ENCODE measurements at regions not wholly inside any gene's neighbourhood (a gene's known extent, or its start where the extent isn't known, plus 50 kb on each side); places are given as distances from the start of the nearest gene placed in this dataset.

- DNase-seq, result no peak
Measured at GRCh38 chr2:240347373-240347940, 88.0 kb upstream of the GPC1 start.

- DNase-seq, result no peak
Measured at GRCh38 chr2:240347949-240348500, 87.4 kb upstream of the GPC1 start.

DNA sequence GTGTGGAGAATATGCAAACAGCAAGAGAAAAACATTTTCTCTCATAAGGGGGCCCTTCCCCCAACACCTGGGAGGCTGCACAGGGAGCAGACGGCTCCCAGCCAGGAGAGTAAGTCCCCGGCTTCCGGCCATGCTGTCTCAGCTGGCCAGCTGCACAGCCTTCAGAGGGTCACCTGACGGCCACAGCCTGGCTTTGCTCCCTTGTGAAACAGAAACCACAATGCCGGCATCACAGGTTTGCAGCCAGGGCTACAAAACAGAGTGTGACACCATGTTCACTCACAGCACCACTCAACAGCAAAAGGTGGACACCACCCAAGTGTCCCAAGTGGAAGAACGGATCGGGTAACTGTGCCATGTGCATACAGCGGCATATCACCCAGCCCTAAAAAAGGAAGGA lies 86.9 kb upstream of the GPC1 start:
- no peak for DNase-seq

GRCh38 chr2:240349133-240350005 lies 86.1 kb upstream of the GPC1 start:
- DNase-seq, result no peak

DNA sequence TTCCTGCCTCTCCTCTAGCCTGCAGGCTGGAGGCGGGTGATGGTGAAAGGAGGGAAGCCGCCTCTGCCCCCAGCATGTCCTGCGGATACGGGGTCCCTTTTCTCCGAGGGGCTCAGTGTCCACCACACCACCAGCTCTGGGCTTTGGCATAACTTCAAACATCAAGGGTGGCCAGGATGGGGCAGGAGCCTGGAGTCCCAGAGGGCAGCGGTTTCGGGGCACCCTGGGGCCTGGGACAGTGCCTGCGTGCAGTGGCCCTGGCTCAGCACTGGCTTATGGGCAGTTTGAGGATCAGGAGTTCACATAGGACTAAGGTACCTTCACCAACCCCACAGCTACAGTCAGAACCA lies 85.5 kb upstream of the GPC1 start:
- no peak for DNase-seq

GRCh38 chr2:240350696-240351087 lies 84.8 kb upstream of the GPC1 start:
- no peak for DNase-seq

DNA sequence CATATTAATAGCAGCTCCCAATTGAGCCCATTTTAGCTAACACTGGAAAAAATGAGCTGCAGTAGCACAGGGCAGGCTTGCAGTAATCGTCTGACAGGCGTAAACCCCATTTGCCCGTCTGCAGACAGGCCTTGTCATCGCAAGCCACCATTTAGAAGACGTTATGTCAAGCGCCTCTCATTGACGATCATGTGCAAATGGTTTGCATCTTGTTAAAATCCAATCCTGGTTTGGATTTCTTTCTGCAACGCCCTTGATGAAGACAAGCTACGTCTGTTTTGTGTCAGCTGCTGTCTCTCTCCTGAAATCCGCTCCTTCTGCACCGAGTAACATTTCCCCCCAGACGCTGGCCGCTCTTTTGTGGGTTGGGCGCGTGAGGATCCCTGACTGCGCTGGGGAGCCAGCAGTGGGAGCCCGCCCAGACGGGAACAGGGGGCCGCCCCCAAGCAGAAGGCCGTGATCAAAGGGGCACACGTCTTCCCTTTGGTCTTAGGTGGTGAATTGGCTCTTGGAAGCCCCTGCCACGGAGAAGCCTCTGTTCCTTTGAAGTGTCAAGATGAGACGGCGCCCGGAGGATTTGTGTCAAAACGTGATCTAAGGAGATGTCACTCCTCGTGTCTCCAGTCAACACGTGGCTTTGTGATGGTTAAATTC lies 84.2 kb upstream of the GPC1 start:
- DNase-seq, result no peak

- DNase-seq, result no peak
Measured at GRCh38 chr2:240351826-240352426, 83.5 kb upstream of the GPC1 start.

GRCh38 chr2:240353086-240353798 lies 82.2 kb upstream of the GPC1 start:
- no peak for DNase-seq

- DNase-seq, result no peak
Measured at GRCh38 chr2:240353944-240354343, 81.5 kb upstream of the GPC1 start.

- no peak for DNase-seq
Measured at GRCh38 chr2:240355001-240355891, 80.2 kb upstream of the GPC1 start.

DNA sequence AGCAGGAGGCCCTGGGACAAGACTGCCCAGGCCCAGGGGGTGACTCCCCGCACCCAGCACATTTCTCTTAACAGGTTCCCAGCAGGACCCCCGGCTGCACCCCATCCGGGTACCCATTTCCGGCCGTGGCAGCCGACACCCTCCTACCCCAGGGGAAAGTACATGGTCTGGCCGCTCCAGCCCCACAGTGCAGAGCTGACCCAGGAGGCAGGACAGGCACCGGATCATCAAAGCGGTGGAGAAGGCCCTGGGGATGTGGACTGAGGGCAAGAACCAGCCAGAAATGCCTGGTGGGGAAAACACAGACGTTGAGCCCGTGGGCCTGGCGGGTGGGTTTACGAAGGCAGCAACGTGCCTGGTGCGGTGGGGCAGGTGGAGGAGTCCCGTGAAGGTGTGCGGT lies 79.5 kb upstream of the GPC1 start:
- DNase-seq, result no peak

DNA sequence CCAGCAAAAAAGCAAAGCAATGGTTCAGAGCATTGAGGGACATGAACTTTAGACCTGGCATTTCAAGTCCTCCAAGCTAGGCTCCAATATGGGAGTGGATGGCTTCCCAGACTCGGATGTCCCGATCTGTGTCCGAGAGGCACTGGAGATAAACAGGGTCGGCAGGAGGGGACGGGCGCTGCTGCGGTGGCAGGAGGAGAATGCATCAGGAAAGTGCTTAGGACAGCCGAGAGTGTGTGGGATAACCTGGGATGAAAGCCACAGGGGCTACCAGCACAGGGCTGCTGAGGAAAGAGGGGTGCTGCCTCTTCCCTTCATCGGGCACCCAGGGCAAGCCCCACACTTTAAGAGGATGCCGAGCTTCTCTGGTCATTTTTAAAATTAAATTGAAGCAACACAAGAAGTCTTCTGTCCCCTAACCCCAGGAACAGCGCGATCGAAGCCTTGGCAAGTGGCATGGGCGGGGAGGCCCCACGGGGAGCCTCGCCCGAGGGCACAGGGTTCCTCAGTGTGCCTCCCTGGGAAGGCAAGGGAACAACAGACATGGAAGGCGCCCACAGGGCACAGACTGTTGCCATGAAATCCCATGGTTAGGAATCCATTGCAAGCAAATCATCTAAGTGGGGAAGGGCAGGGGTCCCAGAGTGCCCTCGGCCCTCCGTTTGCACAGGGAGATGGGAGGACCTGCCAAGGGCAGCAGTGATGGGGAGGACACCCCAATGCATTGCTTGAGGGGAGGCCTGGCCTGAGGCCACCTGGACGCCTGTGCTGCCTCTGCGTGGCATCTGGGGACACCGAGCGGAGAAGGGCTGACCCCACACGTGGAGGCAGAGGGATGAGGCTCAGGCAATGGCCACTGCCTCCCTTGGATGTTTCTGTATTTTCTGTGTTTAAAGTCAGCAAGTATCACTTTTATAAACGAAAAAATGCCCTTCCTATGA lies 78.5 kb upstream of the GPC1 start:
- no peak for DNase-seq

DNA sequence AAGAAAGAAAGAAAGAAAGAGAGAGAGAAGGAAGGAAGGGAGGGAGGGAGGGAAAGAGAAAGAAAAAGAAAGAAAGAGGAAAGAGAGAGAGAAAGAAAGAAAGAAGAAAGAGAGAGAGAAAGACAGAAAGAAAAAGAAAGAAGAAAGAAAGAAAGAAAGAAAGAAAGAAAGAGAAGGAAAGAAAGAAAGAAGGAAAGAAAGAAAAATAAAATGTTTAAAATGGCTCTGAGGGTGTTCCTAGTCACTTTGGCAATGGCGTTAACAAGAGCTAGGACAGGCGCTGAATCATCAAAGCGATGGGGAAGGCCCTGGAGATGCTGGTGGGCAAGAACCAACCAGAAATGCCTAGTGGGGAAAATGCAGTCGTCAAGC lies 77.8 kb upstream of the GPC1 start:
- DNase-seq, result no peak

GRCh38 chr2:240358080-240358479 lies 77.4 kb upstream of the GPC1 start:
- no peak for DNase-seq

DNA sequence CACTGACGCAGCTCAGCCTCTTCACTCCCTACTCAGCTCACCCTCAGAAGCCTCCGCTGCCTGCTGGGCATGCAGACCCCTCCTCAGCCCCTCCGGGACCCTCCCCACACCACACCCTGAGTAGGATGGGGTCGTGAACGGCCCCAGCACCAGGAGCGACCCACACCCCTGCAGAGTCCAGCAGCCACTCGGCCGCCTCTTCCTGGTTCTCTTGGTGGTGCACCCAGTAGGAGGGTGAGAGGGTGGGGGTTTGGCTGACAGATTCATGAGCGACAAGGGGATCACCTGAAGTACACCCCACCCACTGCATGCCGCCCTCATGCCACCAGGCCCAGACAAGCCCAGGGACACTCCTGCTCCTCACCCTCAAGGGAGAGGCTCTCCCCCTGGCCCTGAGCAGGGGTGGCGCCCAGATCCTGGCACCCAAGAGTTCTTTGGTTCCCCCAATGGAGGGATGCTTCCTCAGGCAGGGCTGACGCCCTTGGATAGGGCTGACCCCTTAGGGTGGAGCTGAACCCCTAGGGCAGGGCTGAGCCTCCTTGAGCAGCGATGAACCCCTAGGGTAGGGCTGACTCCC lies 76.6 kb upstream of the GPC1 start:
- no peak for DNase-seq

DNA sequence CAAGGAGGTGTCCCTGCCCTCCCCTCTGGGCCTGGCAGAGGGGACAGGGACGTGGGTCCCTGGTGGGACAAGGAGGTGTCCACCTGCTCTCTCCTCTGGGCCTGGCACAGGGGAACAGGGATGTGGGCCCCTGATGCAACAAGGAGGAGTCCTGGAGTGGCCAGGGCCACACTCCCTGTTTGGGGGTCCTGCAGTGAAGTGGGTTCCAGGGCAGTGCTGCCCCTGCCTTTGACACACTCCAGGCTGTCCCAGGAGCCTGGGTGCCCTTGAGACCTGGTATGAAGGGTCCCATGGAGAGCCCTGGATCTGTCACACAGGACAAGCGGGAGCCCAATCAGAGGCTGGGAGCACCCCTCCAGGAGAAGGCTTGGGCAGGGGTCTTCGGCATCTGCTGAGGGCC lies 75.8 kb upstream of the GPC1 start:
- DNase-seq, result no peak

- no peak for DNase-seq
Measured at GRCh38 chr2:240360645-240361475, 74.6 kb upstream of the GPC1 start.

GRCh38 chr2:240362216-240362755 lies 73.2 kb upstream of the GPC1 start:
- DNase-seq, result no peak

Data from fibroblast of skin of abdomen (primary cell).